Activated CD8-positive, alpha-beta memory T cell treated with anti-CD3 and anti-CD28 coated beads for 48 hours (primary cell): ENCODE measurements at regions not wholly inside any gene's neighbourhood (a gene's known extent, or its start where the extent isn't known, plus 50 kb on each side); places are given as distances from the start of the nearest gene placed in this dataset.

Experiments
- DNase-seq, 3 experiments: peaks; one replicate each; pipeline ENCODE4 v3.0.0-alpha.2; 2020; ENCODE audit warnings: low read depth in 2 of 3, low spot score in 2 of 3

- no peak for DNase-seq
Measured at GRCh38 chr6:138550346-138550767, 51.1 kb upstream of the NHSL1 start.

GRCh38 chr6:138554146-138554545 lies 54.9 kb upstream of the NHSL1 start:
- no peak for DNase-seq

- DNase-seq, result no peak
Measured at GRCh38 chr6:138555421-138555988, 56.2 kb upstream of the NHSL1 start.

GRCh38 chr6:138557147-138557546 lies 57.9 kb upstream of the NHSL1 start:
- no peak for DNase-seq

- no peak for DNase-seq
Measured at GRCh38 chr6:138559143-138559542, 59.8 kb upstream of the NHSL1 start.

GRCh38 chr6:138560130-138560860 lies 61.0 kb upstream of the NHSL1 start:
- no peak for DNase-seq

- DNase-seq, result no peak
Measured at GRCh38 chr6:138562691-138563090, 63.4 kb upstream of the NHSL1 start.

GRCh38 chr6:138563231-138563630 lies 63.9 kb upstream of the NHSL1 start:
- no peak for DNase-seq

GRCh38 chr6:138563650-138564049 lies 64.4 kb upstream of the NHSL1 start:
- DNase-seq, result no peak

GRCh38 chr6:138564170-138564721 lies 65.0 kb upstream of the NHSL1 start:
- no peak for DNase-seq

- DNase-seq, result no peak
Measured at GRCh38 chr6:138567052-138567451, 67.8 kb upstream of the NHSL1 start.

- DNase-seq, result no peak
Measured at GRCh38 chr6:138568997-138569396, 69.7 kb upstream of the NHSL1 start.

GRCh38 chr6:138569554-138569953 lies 70.3 kb upstream of the NHSL1 start:
- no peak for DNase-seq

GRCh38 chr6:138569970-138570724 lies 70.9 kb upstream of the NHSL1 start:
- DNase-seq, result no peak

GRCh38 chr6:138570725-138571029 lies 71.4 kb upstream of the NHSL1 start:
- no peak for DNase-seq

GRCh38 chr6:138571181-138571580 lies 71.9 kb upstream of the NHSL1 start:
- DNase-seq, result no peak

- no peak for DNase-seq
Measured at GRCh38 chr6:138571585-138572166, 72.4 kb upstream of the NHSL1 start.

GRCh38 chr6:138572167-138572875 lies 73.0 kb upstream of the NHSL1 start:
- no peak for DNase-seq

GRCh38 chr6:138572885-138573284 lies 73.6 kb upstream of the NHSL1 start:
- no peak for DNase-seq

GRCh38 chr6:138575257-138575656 lies 76.0 kb upstream of the NHSL1 start:
- DNase-seq, result no peak

- DNase-seq, result no peak
Measured at GRCh38 chr6:138576313-138576712, 77.0 kb upstream of the NHSL1 start.
